Astrocyte (in vitro differentiated cells and primary cell): ENCODE measurements at regions not wholly inside any gene's neighbourhood (a gene's known extent, or its start where the extent isn't known, plus 50 kb on each side); places are given as distances from the start of the nearest gene placed in this dataset.
"Not testable (repeated sequence)": the region's sequence is repeated elsewhere in the genome, so short reads cannot be mapped to it uniquely, and the experiment has no call there.

Experiments
- DNase-seq: peaks from one replicate; pipeline ENCODE4 v3.0.0-alpha.2; 2010; ENCODE audit warnings: low read depth
- FAIRE-seq: peaks from 2 replicates; lab custom pipeline; 2011; peaks lifted over from hg19 to GRCh38; lab: Jason Lieb, UNC
- H2AFZ ChIP-seq: 2 replicates; pipeline ENCODE4 v1.6.0; 2012; ENCODE audit warnings: low read depth, low read length, inconsistent platforms
- H3K27ac ChIP-seq: 2 replicates; pipeline ENCODE4 v1.5.1; 2011; ENCODE audit warnings: low read depth, low read length, inconsistent platforms
- H3K27me3 ChIP-seq: 2 replicates; pipeline ENCODE4 v1.6.0; 2011; ENCODE audit warnings: low read length, inconsistent platforms; ENCODE audit not compliant: insufficient read depth
- H3K36me3 ChIP-seq: 2 replicates; pipeline ENCODE4 v1.5.1; 2011; ENCODE audit warnings: low read length, inconsistent platforms; ENCODE audit not compliant: insufficient read depth
- H3K4me1 ChIP-seq: 2 replicates; pipeline ENCODE4 v1.5.1; 2011; ENCODE audit warnings: low read length, inconsistent platforms; ENCODE audit not compliant: insufficient read depth
- H3K4me2 ChIP-seq: 2 replicates; pipeline ENCODE4 v1.6.0; 2012; ENCODE audit warnings: low read length, inconsistent platforms
- H3K4me3 ChIP-seq: 2 replicates; pipeline ENCODE4 v1.5.1; 2011; ENCODE audit warnings: low read depth, mild to moderate bottlenecking, low read length, inconsistent platforms; ENCODE audit not compliant: insufficient read depth
- H3K79me2 ChIP-seq: 2 replicates; pipeline ENCODE4 v1.6.0; 2012; ENCODE audit warnings: mild to moderate bottlenecking, low read length, inconsistent platforms; ENCODE audit not compliant: insufficient read depth
- H3K9ac ChIP-seq: 2 replicates; pipeline ENCODE4 v1.6.0; 2012; ENCODE audit warnings: mild to moderate bottlenecking, low read length, inconsistent platforms
- H3K9me3 ChIP-seq: 2 replicates; pipeline ENCODE4 v1.5.1; 2012; ENCODE audit warnings: low read depth, mild to moderate bottlenecking, low read length, inconsistent platforms; ENCODE audit not compliant: insufficient read depth
- H4K20me1 ChIP-seq: 2 replicates; pipeline ENCODE4 v1.6.0; 2012; ENCODE audit warnings: low read length, inconsistent platforms; ENCODE audit not compliant: insufficient read depth
- H3K27ac Mint-ChIP-seq: one replicate; pipeline ENCODE4 v1.8.0; 2021; ENCODE audit warnings: mild to moderate bottlenecking, mixed read lengths; ENCODE audit not compliant: unreplicated experiment
- H3K27me3 Mint-ChIP-seq: one replicate; pipeline ENCODE4 v1.8.0; 2021; ENCODE audit warnings: low read depth, mixed read lengths; ENCODE audit not compliant: unreplicated experiment
- H3K36me3 Mint-ChIP-seq: one replicate; pipeline ENCODE4 v1.8.0; 2021; ENCODE audit warnings: low read depth, mixed read lengths; ENCODE audit not compliant: unreplicated experiment
- H3K4me1 Mint-ChIP-seq: one replicate; pipeline ENCODE4 v1.8.0; 2021; ENCODE audit warnings: low read depth, mixed read lengths; ENCODE audit not compliant: unreplicated experiment
- H3K4me3 Mint-ChIP-seq: one replicate; pipeline ENCODE4 v1.8.0; 2021; ENCODE audit warnings: mild to moderate bottlenecking, moderate library complexity, mixed read lengths; ENCODE audit not compliant: unreplicated experiment
- H3K9me3 Mint-ChIP-seq: one replicate; pipeline ENCODE4 v1.8.0; 2021; ENCODE audit warnings: mild to moderate bottlenecking, mixed read lengths; ENCODE audit not compliant: unreplicated experiment
- CTCF ChIP-seq: IDR thresholded peaks from 2 replicates; pipeline ENCODE4 v1.5.1; 2011; ENCODE audit warnings: low read depth, mild to moderate bottlenecking, inconsistent platforms, low read length, moderate library complexity; ENCODE audit not compliant: insufficient read depth
- EZH2 ChIP-seq: IDR thresholded peaks from 2 replicates; pipeline ENCODE4 v1.6.1; 2012; ENCODE audit warnings: mild to moderate bottlenecking, low read length, inconsistent platforms; ENCODE audit not compliant: insufficient read depth

- Histone ChIP-seq H3K79me2 (no peaks in the 10 kb centered on the region), H3K27me3 (no peaks in the 10 kb centered on the region), H2AFZ (no peak overlapping the region), H3K9me3 (no peaks in the 10 kb centered on the region), H3K9ac (no peak overlapping the region), H3K4me3 (no peak overlapping the region), H3K27ac (no peak overlapping the region), H4K20me1 (no peaks in the 10 kb centered on the region), H3K4me1 (no peaks in the 10 kb centered on the region), H3K36me3 (no peaks in the 10 kb centered on the region), H3K4me2 (no peak overlapping the region)
- Mint-ChIP-seq H3K36me3 (no peaks in the 10 kb centered on the region), H3K4me3 (no peak overlapping the region), H3K4me1 (no peaks in the 10 kb centered on the region), H3K27me3 (no peaks in the 10 kb centered on the region), H3K9me3 (peaks cover 2% of the 10 kb centered on the region), H3K27ac (no peak overlapping the region)
- TF ChIP-seq CTCF (no peak), EZH2 (no peak)
- FAIRE-seq (no peak), DNase-seq (no peak)
Measured at GRCh38 chr6:122930252-122931180, 65.5 kb upstream of the CLVS2 start.

GRCh38 chr6:122931916-122932315 lies 64.1 kb upstream of the CLVS2 start:
- TF ChIP-seq CTCF (no peak), EZH2 (no peak)
- DNase-seq (no peak), FAIRE-seq (no peak)
- H3K4me1 ChIP-seq = no peaks in the 10 kb centered on the region
- Mint-ChIP-seq H3K27me3 (no peaks in the 10 kb centered on the region), H3K9me3 (peaks cover 2% of the 10 kb centered on the region), H3K4me3 (no peak overlapping the region), H3K27ac (no peak overlapping the region), H3K4me1 (no peaks in the 10 kb centered on the region), H3K36me3 (no peaks in the 10 kb centered on the region)
- no peaks in the 10 kb centered on the region for H3K9me3 ChIP-seq
- H3K4me2 ChIP-seq = no peak overlapping the region
- H3K9ac ChIP-seq = no peak overlapping the region
- H3K27me3 ChIP-seq = no peaks in the 10 kb centered on the region
- H3K36me3 ChIP-seq = no peaks in the 10 kb centered on the region
- H4K20me1 ChIP-seq = no peaks in the 10 kb centered on the region
- H2AFZ ChIP-seq = no peak overlapping the region
- H3K27ac ChIP-seq = no peak overlapping the region
- H3K4me3 ChIP-seq = no peak overlapping the region
- no peaks in the 10 kb centered on the region for H3K79me2 ChIP-seq

- not testable (repeated sequence) for DNase-seq, H3K27me3 ChIP-seq, H4K20me1 ChIP-seq, H3K36me3 ChIP-seq, H2AFZ ChIP-seq, H3K36me3 Mint-ChIP-seq, H3K9me3 Mint-ChIP-seq, H3K4me1 Mint-ChIP-seq, H3K9me3 ChIP-seq, H3K27ac ChIP-seq, H3K4me1 ChIP-seq, H3K4me2 ChIP-seq, H3K4me3 Mint-ChIP-seq, H3K4me3 ChIP-seq, H3K27ac Mint-ChIP-seq, H3K79me2 ChIP-seq, H3K9ac ChIP-seq, FAIRE-seq
- peaks cover 11% of the 10 kb centered on the region for H3K27me3 Mint-ChIP-seq
Measured at GRCh38 chr6:122944936-122945335, 51.1 kb upstream of the CLVS2 start.
